HFFc6 (cell line): ENCODE measurements at regions not wholly inside any gene's neighbourhood (a gene's known extent, or its start where the extent isn't known, plus 50 kb on each side); places are given as distances from the start of the nearest gene placed in this dataset.

Experiments used
- DNase-seq: peaks from one replicate; pipeline ENCODE4 v3.0.0-alpha.2; 2018
- H3K27ac Mint-ChIP-seq: 2 replicates; pipeline ENCODE4 v1.8.0; 2020; ENCODE audit warnings: mild to moderate bottlenecking, mixed read lengths
- H3K27me3 Mint-ChIP-seq: 2 replicates; pipeline ENCODE4 v1.8.0; 2021; ENCODE audit warnings: mild to moderate bottlenecking, moderate library complexity, mixed read lengths; ENCODE audit not compliant: insufficient read depth
- H3K36me3 Mint-ChIP-seq: 2 replicates; pipeline ENCODE4 v1.8.0; 2021; ENCODE audit warnings: low read depth, mixed read lengths
- H3K4me1 Mint-ChIP-seq: 2 replicates; pipeline ENCODE4 v1.8.0; 2020; ENCODE audit warnings: low read depth, mixed read lengths
- H3K4me3 Mint-ChIP-seq: 2 replicates; pipeline ENCODE4 v1.8.0; 2020; ENCODE audit warnings: mild to moderate bottlenecking, moderate library complexity, mixed read lengths
- H3K9me3 Mint-ChIP-seq: 2 replicates; pipeline ENCODE4 v1.8.0; 2020; ENCODE audit warnings: mild to moderate bottlenecking, mixed read lengths
- TF ChIP-seq, protein P1 (sequence below): fragments of 200-600 bp; sonication (generic); IDR thresholded peaks from 2 replicates; pipeline ENCODE4 v1.5.0; 2021; ENCODE audit warnings: antibody characterized with exemption, mild to moderate bottlenecking

GRCh38 chr5:61670941-61671340, 338.9 kb downstream of the ZSWIM6 start:
- Mint-ChIP-seq H3K4me3 (no peak overlapping the region), H3K27ac (no peak overlapping the region)
- TF ChIP-seq, protein P1, sequence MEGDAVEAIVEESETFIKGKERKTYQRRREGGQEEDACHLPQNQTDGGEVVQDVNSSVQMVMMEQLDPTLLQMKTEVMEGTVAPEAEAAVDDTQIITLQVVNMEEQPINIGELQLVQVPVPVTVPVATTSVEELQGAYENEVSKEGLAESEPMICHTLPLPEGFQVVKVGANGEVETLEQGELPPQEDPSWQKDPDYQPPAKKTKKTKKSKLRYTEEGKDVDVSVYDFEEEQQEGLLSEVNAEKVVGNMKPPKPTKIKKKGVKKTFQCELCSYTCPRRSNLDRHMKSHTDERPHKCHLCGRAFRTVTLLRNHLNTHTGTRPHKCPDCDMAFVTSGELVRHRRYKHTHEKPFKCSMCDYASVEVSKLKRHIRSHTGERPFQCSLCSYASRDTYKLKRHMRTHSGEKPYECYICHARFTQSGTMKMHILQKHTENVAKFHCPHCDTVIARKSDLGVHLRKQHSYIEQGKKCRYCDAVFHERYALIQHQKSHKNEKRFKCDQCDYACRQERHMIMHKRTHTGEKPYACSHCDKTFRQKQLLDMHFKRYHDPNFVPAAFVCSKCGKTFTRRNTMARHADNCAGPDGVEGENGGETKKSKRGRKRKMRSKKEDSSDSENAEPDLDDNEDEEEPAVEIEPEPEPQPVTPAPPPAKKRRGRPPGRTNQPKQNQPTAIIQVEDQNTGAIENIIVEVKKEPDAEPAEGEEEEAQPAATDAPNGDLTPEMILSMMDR, result no peak

DNA sequence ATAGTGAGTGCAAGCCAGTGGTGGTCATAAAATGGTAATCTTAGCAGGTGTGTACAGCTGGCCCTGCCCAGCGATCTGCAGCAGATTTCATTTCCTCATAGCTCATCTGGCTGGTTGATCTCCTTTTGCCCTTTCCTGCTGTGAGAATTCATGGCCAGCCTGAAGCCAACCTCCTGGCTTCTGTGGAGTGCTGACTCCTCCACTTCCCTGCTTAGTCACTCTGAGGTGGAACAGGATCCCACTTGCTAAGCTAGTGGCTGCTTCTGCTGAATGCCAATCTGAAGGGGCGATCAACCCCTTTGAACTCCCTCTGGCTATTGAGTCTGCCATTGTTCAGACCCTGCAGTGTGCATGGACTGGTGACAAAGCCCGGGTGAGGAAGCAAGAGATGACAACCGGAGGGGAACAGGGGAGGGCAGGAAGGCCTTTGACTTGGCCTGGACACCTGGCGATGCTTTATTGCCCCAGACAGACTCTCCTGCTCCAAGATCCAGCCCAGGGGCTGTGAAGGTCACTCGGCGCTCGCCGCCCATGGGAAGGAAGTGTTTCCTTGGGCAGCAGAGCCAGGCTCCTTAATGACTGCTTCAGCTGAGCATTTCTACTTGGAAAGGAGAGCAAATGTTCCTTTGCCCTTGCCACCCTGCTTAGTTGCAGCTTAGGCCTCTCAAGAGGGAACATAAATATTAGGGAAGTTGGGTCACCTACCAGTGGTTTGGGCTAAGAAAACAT, 341.1 kb downstream of the ZSWIM6 start:
- TF ChIP-seq, protein P1, result no peak
- H3K4me3 Mint-ChIP-seq, result no peak overlapping the region
- peaks cover 27% of the 10 kb centered on the region for H3K27me3 Mint-ChIP-seq
- peak; percentile 44 for DNase-seq
- H3K9me3 Mint-ChIP-seq, result no peaks in the 10 kb centered on the region
- H3K27ac Mint-ChIP-seq, result no peak overlapping the region
- H3K36me3 Mint-ChIP-seq, result no peaks in the 10 kb centered on the region
- peaks cover 10% of the 10 kb centered on the region for H3K4me1 Mint-ChIP-seq

More at GRCh38 chr5:61670941-61671340, 338.9 kb downstream of the ZSWIM6 start:
- DNase-seq, result no peak
- Mint-ChIP-seq H3K4me1 (peaks cover 16% of the 10 kb centered on the region), H3K27me3 (peaks cover 25% of the 10 kb centered on the region), H3K36me3 (no peaks in the 10 kb centered on the region), H3K9me3 (no peaks in the 10 kb centered on the region)

DNA sequence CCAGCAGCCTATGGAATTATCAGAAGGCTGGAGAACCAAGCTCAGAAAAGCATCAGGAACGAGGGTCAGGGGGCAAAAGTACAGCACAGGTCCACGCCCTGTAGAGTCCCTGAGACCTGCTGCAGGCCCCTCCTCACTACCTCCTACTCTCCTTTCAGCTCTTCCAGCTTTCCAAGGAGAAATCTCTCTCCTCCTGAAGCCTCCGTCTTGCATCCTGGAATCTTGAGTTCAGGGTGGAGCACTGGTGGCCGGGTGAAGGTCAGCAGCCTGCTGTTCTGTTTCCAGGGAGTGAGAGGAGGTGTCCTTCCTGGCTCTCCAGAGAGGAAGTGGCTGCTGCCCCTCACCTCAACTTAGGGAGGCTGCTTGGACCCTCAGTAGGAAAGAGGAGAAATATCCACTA, 342.3 kb downstream of the ZSWIM6 start:
- Mint-ChIP-seq H3K4me1 (peaks cover 10% of the 10 kb centered on the region), H3K27me3 (peaks cover 21% of the 10 kb centered on the region), H3K9me3 (no peaks in the 10 kb centered on the region), H3K27ac (no peak overlapping the region), H3K36me3 (no peaks in the 10 kb centered on the region), H3K4me3 (no peak overlapping the region)
- no peak for DNase-seq
- TF ChIP-seq, protein P1, result no peak

- Mint-ChIP-seq H3K36me3 (no peaks in the 10 kb centered on the region), H3K27me3 (peaks cover 20% of the 10 kb centered on the region), H3K4me3 (no peak overlapping the region), H3K4me1 (peaks cover 10% of the 10 kb centered on the region), H3K9me3 (no peaks in the 10 kb centered on the region), H3K27ac (no peak overlapping the region)
- TF ChIP-seq, protein P1, result 0 out of 2 replicates have a peak, but pooled peaks have one; percentile 26
- DNase-seq, result no peak
These were observed 343.1 kb downstream of the ZSWIM6 start for GRCh38 chr5:61675015-61675692.

DNA sequence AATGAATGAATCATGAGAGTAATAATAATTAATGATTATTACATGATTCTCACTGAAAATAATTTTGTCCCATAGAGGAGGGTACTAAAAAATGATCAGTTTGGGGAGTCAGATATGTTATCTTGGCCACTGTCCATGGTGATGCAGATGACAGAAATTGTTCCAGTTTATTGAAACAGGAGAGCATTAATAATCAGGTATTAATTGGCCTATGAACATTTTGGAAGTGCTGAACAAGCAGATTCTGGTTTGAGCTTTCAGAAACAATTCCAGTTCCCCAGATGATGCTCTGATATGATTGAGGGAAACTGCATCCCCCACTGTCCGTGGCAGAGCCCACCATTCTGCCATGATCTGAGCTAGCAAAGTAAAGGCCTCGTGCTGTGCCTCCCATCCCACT, 345.2 kb downstream of the ZSWIM6 start:
- Mint-ChIP-seq H3K27ac (no peak overlapping the region), H3K4me3 (no peak overlapping the region), H3K9me3 (no peaks in the 10 kb centered on the region), H3K36me3 (no peaks in the 10 kb centered on the region), H3K4me1 (peaks cover 10% of the 10 kb centered on the region), H3K27me3 (peaks cover 19% of the 10 kb centered on the region)
- TF ChIP-seq, protein P1, result no peak
- DNase-seq, result no peak
